ENCODE measurements at regions not wholly inside any gene's neighbourhood (a gene's known extent, or its start where the extent isn't known, plus 50 kb on each side); places are given as distances from the start of the nearest gene placed in this dataset.
"Not testable (repeated sequence)": the region's sequence is repeated elsewhere in the genome, so short reads cannot be mapped to it uniquely, and the experiment has no call there.

GRCh38 chr17:18546514-18547398, 70.2 kb downstream of the LGALS9C start:
- H3K9me3 ChIP-seq (ENCODE audit: low read depth); H3K27me3 ChIP-seq (replicated peaks; ENCODE audit: insufficient read depth); H3K9me2 ChIP-seq (ENCODE audit: insufficient read depth); H3K4me1 ChIP-seq (ENCODE audit: insufficient read depth); H3K36me3 ChIP-seq (ENCODE audit: low read depth); H3K4me2 ChIP-seq (ENCODE audit: unreplicated experiment); H2AFZ ChIP-seq; H3K79me2 ChIP-seq (ENCODE audit: insufficient read depth); H3K9ac ChIP-seq; H4K20me1 ChIP-seq (ENCODE audit: insufficient read depth); DNase-seq; H3F3A ChIP-seq (ENCODE audit: insufficient read depth); in situ Hi-C loops (cut with MboI); H3K27ac ChIP-seq; H3K4me3 ChIP-seq: not testable (repeated sequence)
- 94 to 100% methylated on average over 3 of the region's 3 CpGs for WGBS, 2 experiments (ENCODE audit: low coverage in 1 of 2, low lambda C conversion rate in 2 of 2, missing lambda C conversion rate in 2 of 2)

GRCh38 chr17:18557086-18557485, 80.5 kb downstream of the LGALS9C start:
- H3K36me3 ChIP-seq (ENCODE audit: low read depth); DNase-seq; H3K4me2 ChIP-seq (ENCODE audit: unreplicated experiment); H3K79me2 ChIP-seq (ENCODE audit: insufficient read depth); H2AFZ ChIP-seq; in situ Hi-C loops (cut with MboI); H3K27ac ChIP-seq; H3K27me3 ChIP-seq (replicated peaks; ENCODE audit: insufficient read depth); H3F3A ChIP-seq (ENCODE audit: insufficient read depth); H3K4me3 ChIP-seq; H4K20me1 ChIP-seq (ENCODE audit: insufficient read depth); H3K9me3 ChIP-seq (ENCODE audit: low read depth); H3K4me1 ChIP-seq (ENCODE audit: insufficient read depth); H3K9ac ChIP-seq; H3K9me2 ChIP-seq (ENCODE audit: insufficient read depth): not testable (repeated sequence)
- 78 to 84% methylated on average over 4 of the region's 4 CpGs for WGBS, 2 experiments (ENCODE audit: low coverage in 1 of 2, low lambda C conversion rate in 2 of 2, missing lambda C conversion rate in 2 of 2)

- H3K9me3 ChIP-seq (ENCODE audit: low read depth); DNase-seq; in situ Hi-C loops (cut with MboI); H3K27me3 ChIP-seq (replicated peaks; ENCODE audit: insufficient read depth); H3K79me2 ChIP-seq (ENCODE audit: insufficient read depth); H3K9me2 ChIP-seq (ENCODE audit: insufficient read depth); H3K27ac ChIP-seq; H3K9ac ChIP-seq; H4K20me1 ChIP-seq (ENCODE audit: insufficient read depth); H3K36me3 ChIP-seq (ENCODE audit: low read depth): not testable (repeated sequence)
- Histone ChIP-seq H2AFZ (peak overlapping the region; percentile 50; the same call in 1 of the 2 replicates), H3K4me1 (ENCODE audit: insufficient read depth) (peaks cover 32% of the 10 kb centered on the region), H3K4me2 (ENCODE audit: unreplicated experiment) (peak overlapping the region; percentile 78), H3F3A (ENCODE audit: insufficient read depth) (peaks cover 24% of the 10 kb centered on the region), H3K4me3 (peak overlapping the region; percentile 65; the same call in 1 of the 2 replicates)
- WGBS, 2 experiments (ENCODE audit: low coverage in 1 of 2, low lambda C conversion rate in 2 of 2, missing lambda C conversion rate in 2 of 2): 86 to 91% methylated on average over 10 to 15 of the region's 16 CpGs
Observed at GRCh38 chr17:18563381-18564098, 80.7 kb downstream of the TBC1D28 start.

GRCh38 chr17:18564099-18564448, 80.1 kb downstream of the TBC1D28 start:
- Histone ChIP-seq H2AFZ (peak overlapping the region; percentile 50), H3K4me3 (peak overlapping the region; percentile 65), H3K4me1 (ENCODE audit: insufficient read depth) (peaks cover 37% of the 10 kb centered on the region), H3K9ac (peak overlapping the region; percentile 62), H3K4me2 (ENCODE audit: unreplicated experiment) (peak overlapping the region; percentile 78), H3F3A (ENCODE audit: insufficient read depth) (peaks cover 24% of the 10 kb centered on the region), H3K27ac (peak overlapping the region; percentile 77)
- H3K9me3 ChIP-seq (ENCODE audit: low read depth); H3K27me3 ChIP-seq (replicated peaks; ENCODE audit: insufficient read depth); in situ Hi-C loops (cut with MboI); H3K36me3 ChIP-seq (ENCODE audit: low read depth); H3K79me2 ChIP-seq (ENCODE audit: insufficient read depth); H3K9me2 ChIP-seq (ENCODE audit: insufficient read depth); H4K20me1 ChIP-seq (ENCODE audit: insufficient read depth): not testable (repeated sequence)
- DNase-seq: peak; percentile 53
- WGBS, 2 experiments (ENCODE audit: low coverage in 1 of 2, low lambda C conversion rate in 2 of 2, missing lambda C conversion rate in 2 of 2): 2 to 10% methylated on average over 3 of the region's 3 CpGs

GRCh38 chr17:18568108-18568995, 75.8 kb downstream of the TBC1D28 start:
- H3K27me3 ChIP-seq (replicated peaks; ENCODE audit: insufficient read depth); H3K9me3 ChIP-seq (ENCODE audit: low read depth); H3K79me2 ChIP-seq (ENCODE audit: insufficient read depth); H3K27ac ChIP-seq; H3K9ac ChIP-seq; H4K20me1 ChIP-seq (ENCODE audit: insufficient read depth); H3K9me2 ChIP-seq (ENCODE audit: insufficient read depth); H3K36me3 ChIP-seq (ENCODE audit: low read depth); in situ Hi-C loops (cut with MboI): not testable (repeated sequence)
- H3K4me1 ChIP-seq (ENCODE audit: insufficient read depth): peaks cover 42% of the 10 kb centered on the region
- peaks cover 24% of the 10 kb centered on the region for H3F3A ChIP-seq (ENCODE audit: insufficient read depth)
- WGBS, 2 experiments (ENCODE audit: low coverage in 1 of 2, low lambda C conversion rate in 2 of 2, missing lambda C conversion rate in 2 of 2): 6 to 13% methylated on average over 12 to 15 of the region's 17 CpGs
- peak overlapping the region; percentile 65; the same call in 1 of the 2 replicates for H2AFZ ChIP-seq
- peak overlapping the region; percentile 67 for H3K4me2 ChIP-seq (ENCODE audit: unreplicated experiment)
- DNase-seq: peak; percentile 20
- H3K4me3 ChIP-seq: peak overlapping the region; percentile 32; the same call in 1 of the 2 replicates

- Histone ChIP-seq H3F3A (ENCODE audit: insufficient read depth) (peaks cover 28% of the 10 kb centered on the region), H3K4me3 (peak overlapping the region; percentile 62), H3K4me2 (ENCODE audit: unreplicated experiment) (peak overlapping the region; percentile 81), H3K4me1 (ENCODE audit: insufficient read depth) (peaks cover 42% of the 10 kb centered on the region)
- H2AFZ ChIP-seq; H3K9me2 ChIP-seq (ENCODE audit: insufficient read depth); H3K9ac ChIP-seq; H3K9me3 ChIP-seq (ENCODE audit: low read depth); H3K27ac ChIP-seq; H3K27me3 ChIP-seq (replicated peaks; ENCODE audit: insufficient read depth); H3K36me3 ChIP-seq (ENCODE audit: low read depth); in situ Hi-C loops (cut with MboI); H4K20me1 ChIP-seq (ENCODE audit: insufficient read depth); H3K79me2 ChIP-seq (ENCODE audit: insufficient read depth): not testable (repeated sequence)
- peak; percentile 15 for DNase-seq
- 0 to 3% methylated on average over 5 of the region's 8 CpGs for WGBS, 2 experiments (ENCODE audit: low coverage in 1 of 2, low lambda C conversion rate in 2 of 2, missing lambda C conversion rate in 2 of 2)
Observed at GRCh38 chr17:18569489-18569913, 74.7 kb downstream of the TBC1D28 start.

- H3K27me3 ChIP-seq (replicated peaks; ENCODE audit: insufficient read depth); H3K27ac ChIP-seq; H4K20me1 ChIP-seq (ENCODE audit: insufficient read depth); H3F3A ChIP-seq (ENCODE audit: insufficient read depth); H3K9ac ChIP-seq; H3K79me2 ChIP-seq (ENCODE audit: insufficient read depth); H3K36me3 ChIP-seq (ENCODE audit: low read depth); DNase-seq; H3K9me3 ChIP-seq (ENCODE audit: low read depth); H2AFZ ChIP-seq; in situ Hi-C loops (cut with MboI); H3K4me3 ChIP-seq; H3K9me2 ChIP-seq (ENCODE audit: insufficient read depth); H3K4me2 ChIP-seq (ENCODE audit: unreplicated experiment): not testable (repeated sequence)
- 95 to 97% methylated on average over 17 to 22 of the region's 23 CpGs for WGBS, 2 experiments (ENCODE audit: low coverage in 1 of 2, low lambda C conversion rate in 2 of 2, missing lambda C conversion rate in 2 of 2)
- H3K4me1 ChIP-seq (ENCODE audit: insufficient read depth): peaks cover 26% of the 10 kb centered on the region
Observed at GRCh38 chr17:18572536-18572935, 71.7 kb downstream of the TBC1D28 start.

Data from GM23248 (cell line).